ENCODE measurements at regions not wholly inside any gene's neighbourhood (a gene's known extent, or its start where the extent isn't known, plus 50 kb on each side); places are given as distances from the start of the nearest gene placed in this dataset.

DNA sequence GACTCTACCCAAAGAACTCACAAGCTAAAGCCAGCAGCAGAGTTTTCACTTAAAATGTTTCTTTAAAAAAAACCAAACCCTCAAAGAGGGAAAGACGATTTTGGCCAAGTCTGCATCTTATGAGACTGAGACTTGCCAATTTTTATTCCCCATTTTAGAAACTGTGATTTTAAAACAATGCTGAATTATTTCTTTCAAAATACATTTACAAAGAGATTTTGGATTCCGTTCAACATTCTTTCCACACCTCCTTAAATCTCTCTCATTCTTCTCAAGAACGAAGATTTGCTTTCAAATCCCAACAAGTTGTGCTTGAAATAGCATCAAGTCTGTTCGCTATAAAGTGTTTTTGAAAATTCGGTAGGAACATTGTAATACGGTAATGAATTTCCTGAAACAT lies 133.9 kb upstream of the VANGL1 start:
- H3K27me3 ChIP-seq (ENCODE audit: control insufficient read depth, insufficient read depth, low read length), result no peaks in the 10 kb centered on the region
- no peak overlapping the region for H2BK5ac ChIP-seq (ENCODE audit: low read depth, low read length, poor library complexity, severe bottlenecking)
- H3K4me3 ChIP-seq (ENCODE audit: insufficient read depth, low read depth, low read length), result no peak overlapping the region
- no peak overlapping the region for H4K91ac ChIP-seq (ENCODE audit: insufficient read depth, low read depth, low read length)
- no peak overlapping the region for H2BK15ac ChIP-seq (ENCODE audit: low read depth, low read length)
- TF ChIP-seq FOS (IDR thresholded peaks at IDR 0.05; ENCODE audit: low read depth, low read length) (no peak), CHD1 (IDR thresholded peaks at IDR 0.05; ENCODE audit: low read depth, low read length) (no peak), BHLHE40 (IDR thresholded peaks at IDR 0.05; ENCODE audit: low read depth, low read length) (no peak), RAD21 (IDR thresholded peaks at IDR 0.05; ENCODE audit: low read length) (no peak), POLR2A (IDR thresholded peaks at IDR 0.05; ENCODE audit: low read depth, low read length) (no peak), MAZ (IDR thresholded peaks at IDR 0.05; ENCODE audit: borderline replicate concordance, low read depth, low read length) (no peak), MXI1 (IDR thresholded peaks at IDR 0.05; ENCODE audit: borderline replicate concordance, low read depth, low read length) (no peak), RCOR1 (IDR thresholded peaks at IDR 0.05; ENCODE audit: insufficient replicate concordance, low read length) (no peak), RFX5 (IDR thresholded peaks at IDR 0.05; ENCODE audit: low read depth, low read length) (no peak), NFE2L2 (IDR thresholded peaks at IDR 0.05; ENCODE audit: low read depth, low read length) (no peak), MAFK (IDR thresholded peaks at IDR 0.05; ENCODE audit: low read depth, low read length) (no peak), USF2 (IDR thresholded peaks at IDR 0.05; ENCODE audit: low read depth, low read length) (no peak), SMC3 (IDR thresholded peaks at IDR 0.05; ENCODE audit: low read depth, low read length) (no peak), CTCF (conservative IDR thresholded peaks at IDR 0.05; ENCODE audit: low read depth, low read length) (no peak), CEBPB (IDR thresholded peaks at IDR 0.05; ENCODE audit: low read depth, low read length) (no peak)
- TF ChIP-seq, protein P1, sequence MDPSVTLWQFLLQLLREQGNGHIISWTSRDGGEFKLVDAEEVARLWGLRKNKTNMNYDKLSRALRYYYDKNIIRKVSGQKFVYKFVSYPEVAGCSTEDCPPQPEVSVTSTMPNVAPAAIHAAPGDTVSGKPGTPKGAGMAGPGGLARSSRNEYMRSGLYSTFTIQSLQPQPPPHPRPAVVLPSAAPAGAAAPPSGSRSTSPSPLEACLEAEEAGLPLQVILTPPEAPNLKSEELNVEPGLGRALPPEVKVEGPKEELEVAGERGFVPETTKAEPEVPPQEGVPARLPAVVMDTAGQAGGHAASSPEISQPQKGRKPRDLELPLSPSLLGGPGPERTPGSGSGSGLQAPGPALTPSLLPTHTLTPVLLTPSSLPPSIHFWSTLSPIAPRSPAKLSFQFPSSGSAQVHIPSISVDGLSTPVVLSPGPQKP (IDR thresholded peaks at IDR 0.05; ENCODE audit: borderline replicate concordance, low read depth, low read length), result no peak
- intact Hi-C loops (cut with micrococcal nuclease) (loop anchor here (1.0 kb wide), 1 partner anchor 369 kb away; no protein-coding TSS in a partner anchor), in situ Hi-C loops (cut with MboI; ENCODE audit: low sequenced_read_pairs) (no loop called here), dilution Hi-C loops (cut with HindIII; ENCODE audit: low sequenced_read_pairs, unreplicated experiment) (no loop called here)
- ChIA-PET CTCF (interaction anchor here (0.6 to 1.6 kb wide), 3 partner anchors 365 to 370 kb away, joined by 3 to 6 read pairs (median 3); no protein-coding TSS in a partner anchor), POLR2A (ENCODE audit: unreplicated experiment) (no interaction called here)
- no peak for DNase-seq
- H4K8ac ChIP-seq (ENCODE audit: low read depth in 2 of 2, low read length in 2 of 2), result no peak overlapping the region
- H3K4me2 ChIP-seq (ENCODE audit: low read depth, low read length), result no peak overlapping the region
- H2BK120ac ChIP-seq (ENCODE audit: low read depth, low read length), result no peak overlapping the region
- no peaks in the 10 kb centered on the region for H3K9me1 ChIP-seq (ENCODE audit: insufficient read depth, low read length)
- H3K36me3 ChIP-seq (ENCODE audit: control insufficient read depth, insufficient read depth, low read length), result no peaks in the 10 kb centered on the region
- ATAC-seq (ENCODE audit: low read depth), result no peak
- no peak overlapping the region for H3K27ac ChIP-seq (ENCODE audit: insufficient read depth, low read length)
- no peak overlapping the region for H3K56ac ChIP-seq (ENCODE audit: extremely low read depth, insufficient read depth, low read length)
- H2BK20ac ChIP-seq (ENCODE audit: low read depth, low read length), result no peak overlapping the region
- H3K14ac ChIP-seq (replicated peaks; ENCODE audit: low read depth, low read length), result no peak overlapping the region
- no CpG with 5 or more reads among the region's 6 CpGs for WGBS, 2 experiments (ENCODE audit: extremely low coverage in 2 of 2, insufficient read length in 1 of 2)
- no peak overlapping the region for H4K5ac ChIP-seq (ENCODE audit: low read depth, low read length)
- H2AK9ac ChIP-seq (replicated peaks; ENCODE audit: low read depth, low read length, poor library complexity), result no peak overlapping the region
- H3K23ac ChIP-seq (ENCODE audit: low read depth, low read length), result no peak overlapping the region
- no peaks in the 10 kb centered on the region for H3K4me1 ChIP-seq (ENCODE audit: control insufficient read depth, insufficient read depth, low read length)
- no peaks in the 10 kb centered on the region for H4K20me1 ChIP-seq (ENCODE audit: insufficient read depth, low read length)
- no peak overlapping the region for H3K9ac ChIP-seq (ENCODE audit: low read depth, low read length)
- no peak overlapping the region for H2AFZ ChIP-seq (replicated peaks; ENCODE audit: low read length, poor library complexity)
- H2AK5ac ChIP-seq (ENCODE audit: low read depth, low read length), result no peak overlapping the region
- no TSS peak for BruUV-seq (replicated peaks)
- no peak overlapping the region for H3K4ac ChIP-seq (ENCODE audit: low read depth, low read length)
- no peaks in the 10 kb centered on the region for H3K79me1 ChIP-seq (ENCODE audit: low read depth in 1 of 2, low read length in 2 of 2)
- H3K18ac ChIP-seq (ENCODE audit: low read depth, low read length), result no peak overlapping the region
- no peaks in the 10 kb centered on the region for H3K9me3 ChIP-seq (ENCODE audit: control insufficient read depth, insufficient read depth, low read length)

All from IMR-90 (cell line).